ENCODE measurements at regions not wholly inside any gene's neighbourhood (a gene's known extent, or its start where the extent isn't known, plus 50 kb on each side); places are given as distances from the start of the nearest gene placed in this dataset.
"Not testable (repeated sequence)": the region's sequence is repeated elsewhere in the genome, so short reads cannot be mapped to it uniquely, and the experiment has no call there.

DNA sequence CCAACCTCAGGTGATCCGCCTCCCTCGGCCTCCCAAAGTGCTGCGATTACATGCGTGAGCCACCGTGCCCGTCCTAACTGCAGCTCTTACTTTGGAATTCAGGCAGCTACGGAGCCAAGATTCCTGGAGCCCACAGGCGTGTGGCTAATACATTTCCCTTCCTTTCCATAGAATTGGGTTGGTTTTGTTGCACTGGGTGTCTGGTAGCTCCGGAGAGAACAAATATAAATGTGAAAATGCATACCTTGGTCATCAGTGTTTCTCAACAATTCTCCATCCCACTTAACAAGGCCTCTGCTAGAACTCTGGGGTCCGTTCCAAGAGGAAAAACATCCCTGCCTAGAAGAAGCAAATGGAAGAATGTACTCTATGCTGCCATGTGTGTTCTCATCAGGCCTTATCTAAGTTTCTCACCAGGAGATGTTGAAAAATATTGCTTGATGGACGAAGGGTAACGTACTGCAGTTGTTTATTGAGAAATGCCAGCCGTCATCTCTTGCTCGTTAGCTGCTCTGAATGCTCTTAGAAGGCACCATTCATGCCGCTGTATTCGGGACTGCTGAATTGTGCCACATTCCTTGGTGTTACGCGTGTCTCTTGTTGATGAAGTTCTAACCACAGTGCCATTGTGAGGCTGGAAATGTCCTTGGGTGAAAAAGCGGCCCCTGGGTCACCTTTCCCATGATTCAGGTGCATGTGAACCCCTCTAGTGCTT lies 50.5 kb upstream of the CD99 start:
- no peak for DNase-seq

DNA sequence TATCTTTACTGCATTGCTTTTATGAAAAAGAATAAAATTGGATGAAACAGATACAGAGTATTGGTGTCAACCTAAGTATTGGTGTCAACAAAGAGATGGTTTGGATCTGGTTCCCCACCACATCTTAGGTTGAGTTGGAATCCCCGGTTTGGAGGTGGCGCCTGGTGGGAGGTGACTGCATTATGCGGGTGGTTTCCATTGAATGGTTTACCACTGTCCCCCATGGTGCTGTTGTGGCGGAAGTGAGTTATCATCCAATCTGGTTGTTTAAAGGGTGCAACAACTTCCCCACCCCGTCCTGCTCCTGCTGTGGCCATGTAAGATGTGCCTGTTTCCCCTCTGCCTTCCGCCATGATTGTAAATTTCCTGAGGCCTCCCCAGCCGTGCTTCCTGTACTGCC lies 52.8 kb upstream of the CD99 start:
- no peak for DNase-seq

DNA sequence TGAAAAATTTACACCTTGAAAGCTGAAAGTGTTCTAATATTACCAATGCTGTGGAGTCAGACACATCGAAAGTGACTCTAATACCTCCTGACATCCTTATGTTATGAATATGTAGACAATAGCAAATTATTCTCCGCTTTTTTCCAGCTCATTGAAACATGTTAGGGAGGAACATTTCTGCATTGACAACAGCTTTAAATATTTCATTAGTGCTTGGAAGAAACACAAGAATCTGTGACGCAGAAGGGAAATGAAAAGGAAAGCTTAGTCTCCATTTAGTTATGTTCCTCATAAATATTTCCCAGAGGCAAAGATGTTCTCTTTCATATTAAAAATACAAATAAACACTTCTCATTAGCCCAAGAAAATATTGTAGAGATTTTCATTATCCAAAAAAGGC lies 55.8 kb upstream of the CD99 start:
- DNase-seq: no peak

DNA sequence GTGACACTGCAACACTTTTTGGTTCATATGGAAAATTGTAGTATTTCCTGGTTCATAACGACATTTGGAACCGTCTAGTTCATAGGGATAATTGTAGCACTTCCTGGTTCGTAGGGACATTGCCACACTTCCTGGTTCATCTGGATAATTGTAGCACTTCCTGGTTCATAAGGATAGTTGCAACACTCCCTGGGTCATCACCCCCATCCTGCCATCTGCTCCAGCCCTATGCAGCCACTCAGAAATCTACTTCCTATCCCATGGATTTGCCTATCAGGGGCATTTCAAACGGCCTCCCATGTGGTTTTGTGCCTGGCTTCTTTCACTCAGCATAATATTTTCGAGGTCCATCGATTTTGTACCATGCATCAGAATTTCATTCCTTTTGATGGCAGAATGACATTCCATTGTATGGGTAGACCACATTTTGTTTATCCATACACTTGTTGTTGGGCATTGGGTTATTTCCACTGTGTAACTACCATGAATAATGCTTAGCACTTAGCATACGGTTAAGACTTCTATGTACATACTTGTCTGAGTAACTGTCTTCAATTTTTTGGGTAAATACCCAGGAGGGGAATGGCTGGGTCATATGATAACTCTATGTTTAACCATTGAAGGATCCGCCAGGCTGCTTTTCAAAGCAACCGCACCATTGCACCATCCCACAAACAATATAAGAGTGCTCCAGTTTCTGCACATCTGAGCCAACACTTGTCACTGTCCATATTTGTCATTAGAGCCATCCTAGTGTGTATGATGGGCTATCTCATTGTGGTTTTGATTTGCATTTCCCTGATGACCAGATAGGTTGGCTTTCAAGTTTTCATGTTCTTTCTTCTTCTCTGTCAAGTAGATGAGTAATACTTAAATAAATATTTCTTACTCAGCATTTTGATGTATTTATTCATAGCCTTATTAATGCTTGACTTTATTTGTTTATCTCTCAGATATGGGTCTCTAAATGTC lies 58.3 kb upstream of the CD99 start:
- DNase-seq: no peak

DNA sequence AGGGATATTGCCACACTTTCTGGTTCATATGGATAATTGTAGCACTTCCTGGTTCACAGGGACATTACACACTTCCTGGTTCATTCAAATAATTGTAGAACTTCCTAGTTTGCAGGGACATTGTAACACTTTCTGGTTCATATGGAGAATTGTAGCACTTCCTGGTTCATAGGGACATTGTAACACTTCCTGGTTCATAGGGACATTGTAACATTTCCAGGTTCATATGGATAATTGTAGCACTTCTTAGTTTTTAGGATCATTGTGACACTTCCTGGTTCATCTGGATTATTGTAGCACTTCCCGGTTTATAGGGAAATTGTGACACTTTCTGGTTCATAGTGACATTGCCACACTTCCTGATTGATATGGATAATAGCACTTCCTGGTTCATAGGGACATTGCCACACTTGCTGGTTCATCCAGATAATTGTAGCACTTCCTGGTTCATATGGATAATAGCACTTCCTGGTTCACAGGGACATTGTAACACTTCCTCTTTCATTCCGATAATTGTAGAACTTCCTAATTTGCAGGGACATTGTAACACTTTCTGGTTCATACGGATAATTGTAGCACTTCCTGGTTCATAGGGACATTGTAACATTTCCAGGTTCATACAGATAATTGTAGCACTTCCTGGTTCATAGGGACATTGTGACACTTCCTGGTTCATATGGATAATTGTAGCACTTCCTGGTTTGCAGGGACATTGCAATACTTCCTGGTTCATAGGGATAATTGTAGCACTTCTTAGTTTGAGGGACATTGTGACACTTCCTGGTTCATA lies 59.2 kb upstream of the CD99 start:
- DNase-seq: no peak

DNA sequence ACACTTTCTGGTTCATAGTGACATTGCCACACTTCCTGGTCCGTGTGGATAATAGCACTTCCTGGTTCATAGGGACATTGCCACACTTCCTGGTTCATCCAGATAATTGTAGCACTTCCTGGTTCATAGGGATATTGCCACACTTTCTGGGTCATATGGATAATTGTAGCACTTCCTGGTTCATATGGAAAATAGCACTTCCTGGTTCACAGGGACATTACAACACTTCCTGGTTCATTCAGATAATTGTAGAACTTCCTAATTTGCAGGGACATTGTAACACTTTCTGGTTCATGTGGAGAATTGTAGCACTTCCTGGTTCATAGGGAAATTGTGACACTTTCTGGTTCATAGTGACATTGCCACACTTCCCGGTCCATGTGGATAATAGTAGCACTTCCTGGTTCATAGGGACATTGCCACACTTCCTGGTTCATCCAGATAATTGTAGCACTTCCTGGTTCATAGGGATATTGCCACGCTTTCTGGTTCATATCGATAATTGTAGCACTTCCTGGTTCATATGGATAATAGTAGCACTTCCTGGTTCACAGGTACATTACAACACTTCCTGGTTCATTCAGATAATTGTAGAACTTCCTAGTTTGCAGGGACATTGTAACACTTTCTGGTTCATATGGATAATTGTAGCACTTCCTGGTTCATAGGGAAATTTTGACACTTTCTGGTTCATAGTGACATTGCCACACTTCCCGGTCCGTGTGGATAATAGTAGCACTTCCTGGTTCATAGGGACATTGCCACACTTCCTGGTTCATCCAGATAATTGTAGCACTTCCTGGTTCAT lies 60.0 kb upstream of the CD99 start:
- DNase-seq: not testable (repeated sequence)

DNA sequence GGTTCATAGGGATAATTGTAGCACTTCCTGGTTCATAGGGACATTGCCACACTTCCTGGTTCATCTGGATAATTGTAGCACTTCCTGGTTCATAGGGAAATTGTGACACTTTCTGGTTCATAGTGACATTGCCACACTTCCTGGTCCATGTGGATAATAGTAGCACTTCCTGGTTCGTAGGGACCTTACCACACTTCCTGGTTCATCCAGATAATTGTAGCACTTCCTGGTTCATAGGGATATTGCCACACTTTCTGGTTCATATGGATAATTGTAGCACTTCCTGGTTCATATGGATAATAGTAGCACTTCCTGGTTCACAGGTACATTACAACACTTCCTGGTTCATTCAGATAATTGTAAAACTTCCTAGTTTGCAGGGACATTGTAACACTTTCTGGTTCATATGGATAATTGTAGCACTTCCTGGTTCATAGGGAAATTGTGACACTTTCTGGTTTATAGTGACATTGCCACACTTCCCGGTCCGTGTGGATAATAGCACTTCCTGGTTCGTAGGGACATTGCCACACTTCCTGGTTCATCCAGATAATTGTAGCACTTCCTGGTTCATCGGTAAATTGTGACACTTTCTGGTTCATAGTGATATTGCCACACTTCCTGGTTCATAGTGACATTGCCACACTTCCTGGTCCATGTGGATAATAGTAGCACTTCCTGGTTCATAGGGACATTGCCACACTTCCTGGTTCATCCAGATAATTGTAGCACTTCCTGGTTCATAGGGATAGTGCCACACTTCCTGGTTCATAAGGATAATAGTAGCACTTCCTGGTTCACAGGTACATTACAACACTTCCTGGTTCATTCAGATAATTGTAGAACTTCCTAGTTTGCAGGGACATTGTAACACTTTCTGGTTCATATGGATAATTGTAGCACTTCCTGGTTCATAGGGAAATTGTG lies 60.8 kb upstream of the CD99 start:
- DNase-seq: not testable (repeated sequence)

DNA sequence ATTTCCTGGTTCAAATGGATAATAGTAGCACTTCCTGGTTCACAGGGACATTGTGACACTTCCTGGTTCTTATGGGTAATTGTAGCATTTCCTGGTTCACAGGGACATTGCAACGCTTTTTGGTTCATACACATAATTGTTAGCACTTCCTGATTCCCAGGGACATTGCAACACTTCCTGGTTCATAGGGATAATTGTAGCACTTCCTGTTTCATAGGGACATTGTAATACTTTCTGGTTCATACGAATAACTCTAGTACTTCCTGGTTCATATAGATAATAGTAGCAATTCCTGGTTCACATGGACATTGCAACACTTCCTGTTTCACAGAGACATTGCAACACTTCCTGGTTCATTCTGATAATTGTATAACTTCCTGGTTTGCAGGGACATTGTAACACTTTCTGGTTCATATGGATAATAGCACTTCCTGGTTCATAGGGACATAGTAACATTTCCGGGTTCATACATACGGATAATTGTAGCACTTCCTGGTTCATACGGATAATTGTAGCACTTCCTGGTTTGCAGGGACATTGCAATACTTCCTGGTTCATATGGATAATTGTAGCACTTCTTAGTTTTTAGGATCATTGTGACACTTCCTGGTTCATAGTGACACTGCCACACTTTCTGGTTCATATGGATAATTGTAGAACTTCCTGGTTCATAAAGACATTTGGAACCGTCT lies 61.6 kb upstream of the CD99 start:
- DNase-seq: no peak

DNA sequence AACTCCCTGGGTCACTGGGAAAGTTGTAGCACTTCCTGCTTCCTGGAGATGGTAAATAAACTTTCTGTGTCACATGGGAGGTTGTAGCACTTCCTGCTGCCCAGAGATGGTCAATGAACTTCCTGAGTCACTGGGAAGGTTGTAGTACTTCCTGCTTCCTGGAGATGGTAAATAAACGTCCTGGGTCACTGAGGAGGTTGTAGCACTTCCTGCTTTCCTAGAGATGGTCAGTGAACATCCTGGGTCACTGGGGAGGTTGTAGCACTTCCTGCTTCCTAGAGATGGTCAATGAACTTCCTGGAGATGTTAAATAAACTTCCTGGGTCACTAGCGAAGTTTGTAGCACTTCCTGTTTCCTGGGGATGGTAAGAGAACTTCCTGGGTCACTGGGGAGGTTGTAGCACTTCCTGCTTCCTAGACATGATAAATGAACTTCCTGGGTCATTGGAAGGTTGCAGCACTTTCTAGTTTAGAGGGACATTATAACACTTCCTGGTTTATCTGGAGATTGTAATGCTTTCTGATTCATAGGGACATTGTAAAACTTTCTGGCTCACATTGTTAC lies 62.3 kb upstream of the CD99 start:
- DNase-seq: no peak

DNA sequence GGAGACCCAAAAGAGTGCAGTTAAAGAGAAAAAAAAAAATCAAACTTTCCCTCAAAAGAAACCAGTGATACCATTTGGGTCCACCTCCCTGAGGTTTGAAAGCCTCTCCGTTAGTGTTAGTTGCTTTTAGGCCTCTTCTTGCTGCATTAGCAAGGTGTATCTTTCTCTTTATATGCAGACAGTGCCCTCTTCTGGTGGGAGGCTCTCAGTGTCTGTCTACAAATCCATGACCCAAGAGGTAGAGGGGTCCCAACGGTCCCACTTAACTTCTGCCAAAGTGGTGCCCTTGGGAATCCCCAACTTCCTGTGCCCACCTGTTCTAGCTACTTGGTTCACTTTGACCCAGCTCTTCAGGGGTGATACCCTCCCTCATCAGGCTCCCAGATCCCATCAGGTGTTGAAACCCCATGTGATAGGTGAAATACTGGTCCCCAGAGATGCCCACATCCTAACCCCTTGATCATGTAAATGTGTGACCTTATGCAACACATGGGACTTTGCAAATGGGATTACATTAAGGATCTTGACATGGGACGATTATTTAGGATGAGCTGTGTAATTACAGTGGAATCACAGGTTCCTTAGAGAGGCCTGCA lies 63.7 kb upstream of the CD99 start:
- no peak for DNase-seq

DNA sequence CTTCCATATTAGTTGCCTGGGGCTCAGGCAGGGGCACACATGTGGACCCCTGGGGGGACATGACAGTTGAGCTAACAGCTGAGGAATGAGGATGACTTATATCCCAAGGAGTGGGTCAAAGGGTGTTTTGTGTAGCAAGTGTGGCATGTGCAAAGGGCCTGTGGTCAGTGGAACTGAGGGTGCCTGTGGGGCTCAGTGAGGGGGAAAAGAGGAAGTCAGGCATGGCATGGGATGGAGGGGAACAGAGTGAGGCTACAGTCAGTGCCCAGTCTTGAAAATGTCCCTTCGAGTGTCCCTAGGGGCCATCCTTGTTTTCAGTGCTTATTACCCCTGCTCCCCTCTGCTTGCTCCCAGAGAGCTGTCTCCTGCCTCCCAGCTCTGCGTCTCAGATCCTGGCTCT lies 64.3 kb upstream of the CD99 start:
- DNase-seq: no peak

DNA sequence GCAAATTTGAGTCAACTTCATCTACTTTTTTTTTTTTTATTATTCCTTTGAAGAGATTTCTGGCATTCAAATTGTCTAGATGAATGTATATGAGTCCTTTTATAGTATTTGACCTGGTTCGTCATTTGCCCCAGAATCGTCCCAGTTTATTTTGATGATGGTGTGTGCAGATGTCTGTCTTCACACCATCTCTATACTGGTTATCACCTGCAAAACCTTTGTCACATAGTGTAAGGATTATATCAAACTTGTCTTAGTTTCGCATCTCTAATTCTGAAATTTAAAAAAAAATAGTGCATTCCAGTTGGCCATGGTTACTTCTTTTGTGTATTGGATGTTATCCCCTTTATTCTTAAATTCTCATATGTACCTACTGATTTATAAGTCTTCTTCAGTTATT lies 70.5 kb upstream of the CD99 start:
- no peak for DNase-seq

DNA sequence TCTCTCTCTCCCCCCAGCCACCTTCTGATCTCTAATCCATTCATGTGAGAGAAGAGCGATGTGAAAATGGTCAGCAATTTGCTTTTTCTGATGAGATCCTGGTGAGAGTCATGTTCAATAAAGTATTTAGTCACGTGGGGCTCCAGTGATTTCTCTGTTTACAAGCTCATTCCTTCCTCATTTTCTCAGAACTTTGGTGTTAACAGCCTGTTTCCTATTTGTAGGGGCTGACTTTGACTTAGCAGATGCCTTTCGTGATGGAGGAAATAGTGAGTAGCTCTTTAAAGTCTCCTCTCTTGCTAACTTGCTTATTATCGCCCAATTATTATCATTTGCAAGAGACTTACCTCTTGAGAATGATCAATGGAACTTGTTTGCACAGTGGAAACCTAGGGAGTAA lies 72.6 kb upstream of the CD99 start:
- no peak for DNase-seq

DNA sequence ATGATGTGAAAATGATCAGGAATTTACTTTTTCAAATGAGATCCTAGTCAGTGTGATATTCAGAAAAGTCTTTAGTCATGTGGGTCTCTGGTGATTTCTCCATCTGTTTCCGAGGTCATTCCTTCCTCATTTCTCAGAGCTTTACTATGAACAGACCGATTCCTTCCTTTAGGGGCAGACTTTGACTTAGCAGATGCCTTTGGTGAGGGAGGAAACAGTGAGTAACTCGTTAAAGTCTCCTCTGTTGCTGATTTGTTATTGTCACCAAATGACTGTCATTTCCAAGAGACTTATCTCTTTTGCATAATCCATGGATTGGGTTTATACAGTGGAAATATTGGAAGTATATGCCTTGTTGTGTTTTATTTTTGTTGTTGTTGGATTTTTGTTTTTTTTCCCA lies 76.2 kb upstream of the CD99 start:
- no peak for DNase-seq

DNA sequence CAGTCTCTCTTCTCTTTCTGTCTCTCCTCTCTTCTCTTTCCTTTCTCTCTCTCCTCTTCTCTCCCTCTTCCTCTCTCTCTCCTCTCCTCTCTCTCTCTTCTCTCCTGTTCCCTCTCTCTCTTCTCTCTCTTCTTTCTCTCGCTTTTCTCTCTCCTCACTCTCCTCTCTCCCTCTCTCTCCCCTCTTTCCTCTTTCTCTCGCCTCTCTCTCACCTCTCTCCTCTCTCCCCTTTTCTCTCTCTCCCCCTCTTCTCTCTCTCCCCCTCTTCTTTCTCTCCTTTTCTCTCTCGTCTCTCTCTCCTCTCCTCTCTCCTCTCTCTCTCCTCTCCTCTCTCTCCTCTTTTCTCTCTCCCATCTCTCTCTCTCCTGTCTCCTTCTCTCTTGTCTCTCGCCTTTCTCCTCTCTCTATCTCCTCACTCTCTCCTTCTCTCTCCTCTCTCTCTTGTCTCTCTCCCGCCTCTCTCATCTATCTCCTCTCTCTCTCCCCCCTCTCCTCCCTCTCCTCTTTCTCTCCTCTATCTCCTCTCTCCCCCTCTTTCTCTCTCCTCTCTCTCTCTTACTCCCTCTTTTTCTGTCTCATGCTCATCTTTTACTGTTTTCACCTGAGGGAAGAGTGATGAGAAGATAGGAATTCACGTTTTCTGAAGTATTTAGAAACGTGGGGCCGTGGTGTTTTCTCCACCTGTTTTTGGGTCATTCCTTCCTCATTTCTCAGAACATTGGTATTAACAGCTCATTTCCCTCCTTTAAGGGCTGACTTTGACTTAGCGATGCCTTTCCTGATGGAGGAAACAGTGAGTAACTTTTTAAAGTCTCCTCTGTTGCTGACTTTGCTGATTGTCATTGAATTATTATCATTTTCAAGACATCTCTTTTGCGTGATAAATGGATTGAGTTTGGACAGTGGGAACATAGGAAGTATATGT lies 80.6 kb upstream of the CD99 start:
- no peak for DNase-seq

DNA sequence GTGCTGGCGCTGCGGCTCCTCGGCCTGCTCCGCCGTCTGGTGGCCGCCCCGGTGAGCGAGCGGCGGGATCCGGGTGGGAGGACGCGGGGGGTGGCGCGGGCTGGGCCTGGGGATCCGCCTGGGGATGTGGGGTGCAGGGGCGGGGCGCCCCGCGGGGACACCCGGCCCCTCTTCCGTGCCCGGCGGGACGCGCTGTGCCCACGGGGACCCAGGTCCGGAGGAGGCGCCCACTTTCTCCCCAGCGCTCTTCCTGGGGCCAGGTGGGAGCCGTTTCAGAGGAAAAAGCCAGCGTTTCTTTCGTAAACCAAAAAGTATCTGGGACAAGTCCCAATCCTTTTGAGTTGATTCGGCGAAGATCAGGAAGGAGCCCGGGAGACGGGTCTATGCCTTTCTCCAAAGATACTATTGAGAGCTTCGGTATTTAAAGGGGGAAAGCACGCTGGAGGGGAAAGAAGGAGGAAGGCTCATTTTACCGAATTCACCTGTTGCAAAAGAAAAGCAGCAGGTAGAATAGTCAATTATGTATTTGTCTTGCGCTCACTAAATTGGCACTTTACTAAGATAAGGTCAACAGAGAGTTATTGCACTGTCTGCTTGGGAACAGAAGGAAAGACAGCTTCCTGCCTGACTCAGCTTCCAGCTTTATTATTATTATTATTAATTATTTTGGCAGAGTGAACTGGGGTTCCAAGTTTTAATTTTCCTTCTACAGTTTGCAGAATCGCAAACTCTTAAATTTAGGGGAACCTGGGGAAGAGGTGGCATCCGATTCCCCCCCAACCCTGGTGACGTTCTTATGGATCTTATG lies 81.5 kb upstream of the CD99 start:
- DNase-seq: no peak

DNA sequence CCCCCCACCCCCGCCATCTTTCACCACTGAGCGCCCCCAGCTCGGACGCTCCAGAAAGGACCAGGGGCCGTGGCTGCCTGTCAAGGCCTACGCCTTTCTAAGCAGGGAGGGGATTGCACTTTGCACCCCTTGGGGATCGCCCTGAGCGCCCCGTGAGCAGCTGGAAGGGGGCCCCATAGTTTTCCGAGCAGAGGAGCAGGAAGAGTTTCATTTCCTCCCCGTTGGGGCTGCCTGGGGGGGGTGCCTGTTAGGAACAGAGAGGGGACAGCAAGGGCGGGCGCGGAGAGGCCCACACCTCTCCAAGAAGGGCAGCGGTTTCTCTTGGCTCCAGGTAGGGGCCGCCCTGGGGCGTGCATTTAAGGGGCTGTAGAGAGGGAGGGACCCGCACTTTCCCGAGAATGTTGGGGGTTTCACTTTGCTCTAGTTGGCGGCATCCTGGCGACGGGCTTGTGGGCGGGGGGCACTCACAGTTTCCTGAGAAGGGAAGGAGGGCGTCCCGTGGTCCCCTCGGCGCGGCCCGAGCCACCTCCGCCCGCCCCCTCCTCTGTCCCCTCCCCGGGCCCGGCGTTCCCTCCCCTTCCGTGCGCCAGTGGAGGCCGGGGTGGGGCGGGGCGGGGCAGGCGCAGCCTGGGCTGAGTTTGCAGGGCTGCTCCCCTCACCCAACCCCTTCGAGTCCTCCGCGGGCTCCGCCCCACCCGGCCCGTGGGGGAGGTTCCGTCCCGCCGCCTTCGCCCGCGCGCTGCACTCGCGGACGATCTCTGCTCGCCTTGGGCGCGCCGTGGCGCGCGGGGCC lies 82.3 kb upstream of the CD99 start:
- DNase-seq: no peak
